DLD1 (cell line): ENCODE measurements at regions not wholly inside any gene's neighbourhood (a gene's known extent, or its start where the extent isn't known, plus 50 kb on each side); places are given as distances from the start of the nearest gene placed in this dataset.
"Not testable (repeated sequence)": the region's sequence is repeated elsewhere in the genome, so short reads cannot be mapped to it uniquely, and the experiment has no call there.

ENCODE experiments used
- in situ Hi-C: cut with HindIII; loops from 2 replicates; pipeline ENCODE4 v1.10.0; 2017; ENCODE audit warnings: low sequenced_read_pairs

DNA sequence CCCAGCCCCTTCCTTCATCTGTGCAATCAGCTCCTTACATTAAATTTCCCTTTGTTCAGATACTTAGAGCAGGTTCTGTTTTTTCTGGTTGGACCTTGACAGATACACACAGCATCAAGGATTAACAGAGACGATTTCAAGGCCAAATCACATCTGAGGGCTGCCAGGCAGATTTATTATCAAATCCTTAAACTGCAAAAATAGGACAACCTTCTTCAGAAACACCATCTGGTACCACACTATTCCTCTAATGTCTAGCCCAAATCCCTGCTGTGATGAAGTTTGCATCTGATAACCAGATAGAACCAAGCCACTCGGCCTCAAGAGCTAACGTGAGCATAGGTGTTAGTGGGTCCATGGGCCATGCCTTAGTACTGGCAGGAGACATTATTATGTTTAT, 250.7 kb upstream of the PROK2 start:
- in situ Hi-C loops = no loop called here

DNA sequence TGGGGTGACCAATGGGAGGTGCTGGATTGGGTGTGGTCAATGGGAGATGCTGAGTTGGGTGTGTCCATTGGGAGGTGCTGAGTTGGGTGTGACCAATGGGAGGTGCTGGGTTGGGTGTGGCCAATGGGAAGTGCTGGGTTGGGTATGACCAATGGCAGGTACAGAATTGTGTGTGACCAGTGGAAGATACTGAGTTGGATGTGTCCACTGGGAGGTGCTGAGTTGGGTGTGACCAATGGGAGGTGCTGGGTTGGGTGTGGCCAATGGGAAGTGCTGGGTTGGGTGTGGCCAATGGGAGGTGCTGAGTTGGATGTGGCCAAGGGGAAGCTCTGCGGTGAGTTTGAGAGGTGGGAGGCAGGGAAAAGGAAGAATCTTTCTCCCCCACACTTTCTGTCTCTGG, 250.0 kb upstream of the PROK2 start:
- in situ Hi-C loops = no loop called here

DNA sequence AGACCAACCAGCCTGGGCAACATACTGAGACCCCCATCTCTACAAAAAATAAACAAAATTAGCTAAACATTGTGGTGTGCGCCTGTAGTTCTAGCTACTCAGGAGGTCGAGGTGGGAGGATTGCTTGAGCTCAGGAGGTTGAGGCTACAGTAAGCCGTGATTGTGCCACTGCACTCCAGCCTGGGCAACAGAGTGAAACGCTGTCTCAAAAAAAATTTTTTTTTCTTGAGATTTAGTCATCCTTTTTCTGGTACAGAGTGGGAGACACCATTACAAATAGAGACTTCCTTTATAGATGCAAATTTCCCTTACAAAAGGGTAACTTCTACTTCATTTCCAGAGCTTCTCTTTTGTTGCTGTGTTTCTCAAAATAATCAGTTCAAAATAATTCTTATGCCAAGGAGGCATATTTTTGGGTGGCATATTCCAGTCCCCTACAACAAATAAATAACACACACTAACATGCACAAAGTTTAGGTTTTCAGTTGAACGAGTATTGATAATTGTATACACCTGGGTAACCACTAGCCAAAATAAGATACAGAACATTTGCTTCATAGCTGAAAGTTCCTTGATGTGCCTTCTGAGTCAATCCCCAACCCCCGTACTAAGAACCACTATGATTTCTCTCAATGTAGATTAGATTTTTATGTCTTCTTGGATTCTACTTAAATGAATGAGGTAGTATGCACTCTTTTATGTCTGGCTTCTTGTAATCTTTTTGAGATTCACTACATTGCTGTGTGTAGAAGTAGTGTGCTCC, 248.9 kb upstream of the PROK2 start:
- in situ Hi-C loops = no loop called here

DNA sequence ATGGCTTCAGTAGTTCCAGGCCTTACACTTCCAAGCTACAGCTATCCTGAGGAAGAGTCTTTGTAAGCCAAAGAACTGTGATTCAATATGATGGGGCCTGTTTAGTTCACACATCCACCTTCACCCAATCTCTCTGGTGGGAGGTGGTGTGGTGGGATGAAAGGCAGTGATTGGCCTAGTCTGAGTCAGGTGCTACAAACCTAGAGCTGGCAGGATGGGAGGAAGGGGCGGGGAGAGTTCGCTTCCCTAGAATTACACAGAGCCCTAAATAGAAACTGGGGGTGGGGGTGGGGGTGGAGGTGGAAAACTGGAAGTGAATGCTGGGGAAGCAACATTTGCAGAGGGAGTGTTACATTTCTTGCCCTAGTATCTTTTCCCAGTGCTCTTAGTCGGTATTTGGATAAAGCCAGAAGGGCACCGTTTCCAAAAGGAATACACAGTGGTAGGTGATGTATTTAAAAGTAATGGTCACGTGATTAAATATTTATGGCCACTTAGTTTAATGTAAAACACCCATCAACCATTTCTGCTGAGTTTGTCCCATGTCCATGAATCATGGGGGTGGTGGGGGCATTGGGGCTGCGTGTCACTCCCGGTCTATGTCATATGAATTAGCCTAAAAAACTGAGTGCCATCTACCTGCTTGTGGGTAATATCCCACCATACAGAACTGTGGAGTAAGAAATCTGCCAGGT, 247.6 kb upstream of the PROK2 start:
- in situ Hi-C loops = no loop called here

DNA sequence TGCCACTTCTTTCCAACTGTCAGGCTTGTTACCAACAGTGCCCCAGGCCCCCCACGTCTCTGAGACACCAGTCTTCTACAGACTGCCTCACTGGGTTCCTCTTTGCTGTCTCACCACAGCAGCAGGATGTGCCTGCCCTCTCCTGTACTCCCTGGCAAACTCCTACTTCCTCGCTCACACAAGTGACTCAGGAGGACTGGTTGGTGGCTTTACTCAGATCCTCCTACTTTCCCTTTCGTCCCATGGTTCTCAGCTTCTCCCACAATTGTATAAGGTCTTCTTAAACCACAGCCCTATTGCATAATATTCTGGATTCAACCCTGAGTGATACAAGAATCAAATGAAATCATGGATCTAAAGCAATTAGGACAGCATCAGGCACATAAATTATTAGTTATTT, 246.6 kb upstream of the PROK2 start:
- in situ Hi-C loops = no loop called here

DNA sequence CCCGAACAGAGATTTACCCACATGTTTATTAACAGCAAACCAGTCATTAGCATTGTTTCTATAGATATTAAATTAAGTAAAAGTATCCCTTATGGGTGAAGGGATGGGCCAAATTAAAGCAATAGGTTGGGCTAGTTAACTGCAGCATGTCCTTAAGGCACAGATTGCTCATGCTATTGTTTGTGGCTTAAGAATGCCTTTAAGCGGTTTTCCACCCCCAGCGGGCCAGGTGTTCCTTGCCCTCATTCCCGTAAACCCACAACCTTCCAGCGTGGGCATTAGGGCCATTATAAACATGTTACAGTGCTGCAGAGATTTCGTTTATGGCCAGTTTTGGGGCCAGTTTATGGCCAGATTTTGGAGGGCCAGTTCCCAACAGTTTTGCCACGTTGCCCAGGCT, 245.3 kb upstream of the PROK2 start:
- in situ Hi-C loops = not testable (repeated sequence)

DNA sequence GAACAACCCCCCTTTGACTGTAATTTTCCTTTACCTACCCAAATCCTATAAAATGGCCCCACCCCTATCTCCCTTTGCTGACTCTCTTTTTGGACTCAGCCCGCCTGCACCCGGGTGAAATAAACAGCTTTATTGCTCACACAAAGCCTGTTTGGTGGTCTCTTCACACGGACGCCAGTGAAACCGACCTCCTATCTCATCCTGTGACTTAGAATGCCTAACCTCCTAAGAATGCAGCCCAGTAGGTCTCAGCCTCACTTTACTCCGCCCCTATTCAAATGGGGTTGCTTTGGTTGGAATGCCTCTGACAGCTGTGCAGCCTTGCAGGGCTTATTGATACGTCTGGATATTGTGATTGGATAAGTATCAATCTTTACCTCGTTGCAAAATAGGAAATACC, 243.8 kb upstream of the PROK2 start:
- in situ Hi-C loops = not testable (repeated sequence)

DNA sequence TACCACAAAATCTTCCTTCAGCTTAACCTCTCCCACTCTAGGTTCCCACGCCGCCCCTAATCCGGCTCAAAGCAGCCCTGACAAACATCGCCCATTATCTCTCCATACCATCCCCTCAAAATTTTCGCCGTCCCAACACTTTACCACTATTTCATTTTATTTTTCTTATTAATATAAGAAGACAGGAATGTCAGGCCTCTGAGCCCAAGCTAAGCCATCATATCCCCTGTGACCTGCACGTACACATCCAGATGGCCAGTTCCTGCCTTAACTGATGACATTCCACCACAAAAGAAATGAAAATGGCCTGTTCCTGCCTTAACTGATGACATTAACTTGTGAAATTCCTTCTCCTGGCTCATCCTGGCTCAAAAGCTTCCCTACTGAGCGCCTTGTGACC, 243.4 kb upstream of the PROK2 start:
- in situ Hi-C loops = not testable (repeated sequence)

DNA sequence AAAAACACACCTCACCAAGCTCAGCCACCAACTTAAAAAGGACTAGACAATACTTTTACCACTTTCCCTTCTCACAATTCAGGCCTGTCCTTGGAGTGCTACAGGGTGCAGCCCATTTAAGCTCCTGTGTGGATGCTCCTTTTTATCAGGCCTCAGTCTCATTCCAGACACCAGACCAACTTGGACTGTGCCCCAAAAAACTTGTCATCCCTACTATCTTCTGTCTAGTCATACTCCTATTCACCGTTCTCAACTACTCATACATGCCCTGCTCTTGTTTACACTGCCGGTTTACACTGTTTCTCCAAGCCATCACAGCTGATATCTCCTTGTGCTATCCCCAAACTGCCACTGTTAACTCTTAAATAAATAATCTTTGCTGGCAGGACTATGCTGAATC, 242.8 kb upstream of the PROK2 start:
- in situ Hi-C loops = not testable (repeated sequence)

DNA sequence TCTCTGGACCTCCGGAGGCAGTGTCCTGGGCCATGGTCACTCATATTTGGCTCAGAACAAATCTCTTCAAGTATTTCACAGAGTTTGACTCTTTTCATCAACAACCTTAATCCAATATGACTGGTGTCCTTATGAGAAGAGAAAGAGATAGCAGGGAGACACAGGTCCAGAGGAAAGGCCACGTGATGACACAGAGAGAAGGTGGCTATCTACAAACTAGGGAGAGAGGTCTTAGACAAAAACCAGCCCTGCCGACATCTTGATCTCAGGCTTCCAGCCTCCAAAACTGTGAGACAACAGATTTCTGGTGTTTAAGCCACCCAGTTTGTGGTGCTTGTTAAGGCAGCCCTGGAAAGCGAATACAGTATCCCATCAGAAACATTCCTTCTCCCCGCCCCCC, 237.1 kb upstream of the PROK2 start:
- in situ Hi-C loops = no loop called here

DNA sequence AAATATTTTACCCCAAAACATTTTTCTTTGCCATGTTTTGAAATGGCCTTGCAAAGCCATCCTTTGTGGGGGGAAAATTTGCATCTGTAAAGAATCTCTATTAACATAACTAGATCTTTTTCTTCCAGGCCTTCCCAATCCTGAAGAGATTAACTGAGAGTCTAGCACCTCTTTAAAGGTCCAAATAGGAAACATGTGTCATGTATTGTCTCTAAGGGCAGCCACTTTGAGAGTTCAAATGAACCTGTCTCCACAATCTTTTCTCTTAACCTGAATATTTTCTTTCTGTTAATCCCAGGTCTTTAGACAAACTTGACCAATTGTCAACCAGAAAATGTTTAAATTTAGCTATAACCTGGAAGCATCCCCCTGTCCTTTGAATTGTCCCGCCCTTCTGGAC, 236.6 kb upstream of the PROK2 start:
- in situ Hi-C loops = no loop called here

DNA sequence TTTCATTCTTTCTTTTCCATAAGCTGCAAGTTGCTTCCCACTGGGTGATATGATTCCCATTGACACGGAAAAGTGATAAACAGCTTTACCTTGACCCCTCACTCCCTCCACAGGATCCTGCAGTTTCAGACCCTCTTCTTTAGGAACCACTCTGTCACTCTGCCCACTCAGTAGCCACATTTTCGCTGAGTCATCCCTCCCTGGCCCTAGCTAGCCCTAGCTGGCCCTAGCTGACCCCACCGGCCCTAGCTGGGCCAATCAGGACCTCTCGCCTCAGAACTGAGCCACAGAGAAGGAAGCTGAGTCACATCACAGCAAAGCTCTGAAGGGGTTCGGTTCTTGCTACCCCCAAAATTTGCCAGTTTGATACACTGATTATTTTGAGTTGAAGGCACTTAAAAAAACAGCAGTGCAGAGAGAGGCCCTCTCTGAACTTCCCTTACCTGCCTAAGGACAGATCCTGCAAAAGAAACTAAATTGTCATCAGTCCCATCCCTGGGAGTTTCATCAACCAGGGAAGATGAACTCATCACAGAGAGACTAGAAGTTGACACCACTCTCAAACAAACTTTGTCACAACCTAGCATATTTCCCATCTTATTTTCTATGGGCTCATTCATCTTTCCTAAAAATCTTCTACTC, 233.5 kb upstream of the PROK2 start:
- in situ Hi-C loops = no loop called here

DNA sequence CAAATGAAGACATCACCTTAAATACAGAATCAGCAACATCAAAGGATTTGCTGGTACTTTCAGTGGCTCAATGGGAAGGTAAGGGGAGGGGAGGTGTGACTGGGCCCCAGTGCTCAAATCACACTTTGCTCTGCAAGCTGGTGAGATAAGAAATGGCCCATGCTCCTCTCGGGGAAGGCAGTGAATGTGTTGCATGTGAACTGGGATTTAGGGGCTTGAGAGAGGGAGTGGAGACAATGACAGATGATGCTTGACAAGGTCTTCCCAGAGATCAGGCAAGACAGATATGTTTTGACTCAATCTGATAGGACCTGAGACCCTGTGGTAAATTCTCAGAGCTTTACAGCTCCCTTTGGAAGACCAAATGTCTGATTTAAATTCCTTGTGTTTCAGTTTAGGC, 233.0 kb upstream of the PROK2 start:
- in situ Hi-C loops = no loop called here

DNA sequence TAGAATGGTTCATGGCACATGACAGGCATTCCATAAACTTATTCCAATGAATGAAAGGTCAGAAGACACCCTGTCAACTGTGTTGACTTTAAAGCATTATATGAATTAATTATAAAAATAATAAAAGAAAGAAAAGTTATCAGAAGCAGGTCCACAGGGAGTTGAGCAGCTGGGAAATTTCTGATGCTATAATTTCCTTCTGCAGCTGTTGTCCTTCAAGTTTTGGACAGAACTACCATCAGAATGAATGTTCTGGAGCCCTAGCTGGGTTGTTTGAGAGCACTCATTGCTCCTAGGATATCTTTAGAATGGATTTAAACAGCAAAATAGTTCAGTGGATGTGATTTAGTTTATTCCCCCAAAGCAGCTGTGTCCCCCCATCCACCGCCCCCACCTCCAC, 232.4 kb upstream of the PROK2 start:
- in situ Hi-C loops = no loop called here

DNA sequence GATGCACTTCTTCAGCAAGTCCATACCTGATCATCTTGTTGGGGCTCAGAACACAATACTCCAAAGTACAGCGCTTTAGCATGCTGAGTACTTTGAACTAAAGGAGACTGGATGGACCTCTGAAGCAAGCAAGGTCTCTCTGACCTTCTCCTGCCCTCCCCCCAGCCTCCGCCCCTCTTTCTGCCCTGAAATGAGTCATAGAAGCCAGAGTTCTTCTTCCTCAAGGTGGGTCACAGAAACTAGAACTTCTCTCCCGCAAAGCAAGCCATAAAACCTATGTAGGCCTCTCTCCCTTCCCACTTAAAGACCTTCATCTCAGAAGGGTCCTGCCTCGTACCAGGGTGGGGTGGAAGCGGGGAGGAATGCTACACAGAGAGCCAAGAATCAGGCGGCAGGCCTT, 230.5 kb upstream of the PROK2 start:
- in situ Hi-C loops = no loop called here

DNA sequence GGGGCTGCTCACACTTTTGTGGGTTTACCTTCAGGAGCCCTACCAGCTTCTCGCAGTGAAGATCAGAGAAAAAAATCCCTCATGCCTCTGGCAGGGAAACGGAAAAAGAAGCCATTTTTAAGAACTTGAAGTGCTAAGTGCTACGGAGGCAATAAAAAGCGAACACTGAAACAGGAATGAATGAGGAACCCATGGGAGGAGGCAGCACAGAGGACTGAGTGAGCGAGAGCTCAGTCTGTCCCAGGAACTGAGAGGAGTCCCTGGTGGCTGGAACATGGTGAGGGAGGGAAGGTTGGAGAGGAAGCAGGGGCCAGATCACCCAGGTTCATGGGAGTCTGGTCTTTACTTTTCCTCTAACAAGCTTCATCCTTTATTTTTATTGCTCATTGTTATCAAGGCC, 228.1 kb upstream of the PROK2 start:
- in situ Hi-C loops = no loop called here

DNA sequence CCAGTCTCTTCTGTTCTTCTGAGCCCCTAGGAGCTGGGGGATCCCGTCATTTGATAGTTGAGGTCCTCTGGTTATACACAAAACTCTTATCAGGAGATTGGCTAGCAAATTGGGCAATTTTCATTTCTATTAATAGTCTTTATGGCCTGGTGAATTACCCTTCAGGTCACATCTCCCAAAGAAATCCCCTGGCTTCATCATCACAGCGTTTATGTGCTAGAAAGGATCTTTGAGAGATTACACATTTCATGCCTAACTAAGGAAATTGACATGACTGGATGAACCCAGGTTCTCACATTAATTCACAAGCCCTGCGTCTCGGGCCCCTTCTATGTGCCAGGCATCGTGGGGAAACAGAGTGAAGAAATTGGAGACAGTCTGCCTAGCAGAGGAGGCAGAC, 227.4 kb upstream of the PROK2 start:
- in situ Hi-C loops = no loop called here

DNA sequence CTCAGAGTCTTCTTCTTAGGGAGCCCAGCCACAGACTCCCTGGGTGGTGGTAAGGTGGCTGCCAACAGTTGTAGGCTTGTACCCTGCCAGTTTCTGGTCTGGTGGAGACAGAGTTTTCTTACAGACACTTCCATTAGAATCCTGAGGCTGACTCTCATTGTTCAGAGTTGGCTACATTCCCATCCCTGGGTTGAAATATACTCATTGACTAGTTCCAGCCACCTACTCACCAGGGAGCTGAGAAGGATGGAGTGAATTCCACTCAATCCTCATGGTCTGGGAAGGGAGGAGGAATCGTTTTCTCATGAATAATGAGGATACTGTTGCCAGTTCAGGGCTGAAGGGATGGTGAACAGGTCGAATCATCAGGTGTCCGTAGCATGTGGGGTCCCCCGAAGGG, 226.5 kb upstream of the PROK2 start:
- in situ Hi-C loops = no loop called here

DNA sequence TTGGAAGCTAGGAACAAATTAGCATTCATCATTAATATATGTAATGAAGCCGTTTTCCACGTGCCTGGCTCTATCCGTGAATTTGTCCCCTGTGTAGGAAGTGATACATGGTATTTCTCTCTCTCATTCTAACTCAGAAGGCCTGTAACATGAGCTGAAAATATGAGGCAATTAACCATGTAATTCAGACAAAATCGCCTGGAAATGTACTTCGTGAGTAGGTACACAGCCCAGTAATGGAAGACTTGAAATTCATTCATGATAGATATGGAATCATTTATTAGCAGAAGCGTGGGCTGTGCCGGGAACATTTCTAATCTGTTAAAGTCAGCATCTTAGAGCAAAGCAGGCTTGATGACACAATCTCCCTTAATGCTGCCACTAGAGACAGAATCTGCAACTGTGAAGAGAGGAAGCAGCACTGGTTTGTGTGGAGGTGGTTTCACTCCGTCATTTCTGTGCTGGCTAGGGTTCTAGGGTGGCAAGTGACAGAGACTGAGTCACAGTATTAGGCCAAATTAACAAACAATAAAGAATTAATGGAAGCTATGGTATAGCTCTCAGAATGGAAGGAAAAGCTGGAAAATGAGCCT, 225.0 kb upstream of the PROK2 start:
- in situ Hi-C loops = no loop called here

DNA sequence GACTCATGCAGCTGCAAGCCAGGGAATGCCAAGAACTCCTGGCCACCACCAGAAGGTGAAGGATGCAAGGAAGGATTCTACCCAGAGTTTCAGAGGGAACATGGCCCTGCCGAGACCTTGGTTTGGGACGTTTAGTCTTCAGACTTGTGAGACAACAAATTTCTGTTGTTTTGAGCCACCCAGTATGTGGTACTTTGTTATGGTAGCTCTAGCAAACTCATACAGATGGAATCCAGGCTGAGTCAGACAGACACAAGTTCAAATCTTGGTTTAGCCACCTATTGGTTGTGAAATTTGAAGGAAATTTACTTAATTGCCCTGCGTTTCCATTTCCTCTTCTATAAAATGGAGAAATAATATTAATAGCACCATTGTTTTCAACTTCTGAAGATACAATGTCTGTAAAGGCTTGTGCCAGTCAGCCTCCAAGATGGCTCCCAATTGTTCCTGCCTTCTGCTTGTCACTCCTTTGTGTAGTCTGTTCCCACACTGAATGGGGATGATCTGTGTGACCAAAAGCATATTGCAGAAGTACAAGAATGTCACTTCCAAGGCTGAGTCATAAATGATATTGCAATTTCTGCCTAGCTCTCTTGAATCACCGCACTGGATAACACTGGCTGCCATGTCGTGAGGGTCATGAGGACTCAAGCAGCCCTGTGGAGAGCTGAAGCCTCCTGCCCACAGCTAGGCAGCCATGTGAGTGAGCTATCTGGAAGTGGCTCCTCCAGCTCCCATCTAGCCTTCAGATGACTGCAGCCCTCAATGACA, 223.5 kb upstream of the PROK2 start:
- in situ Hi-C loops = no loop called here
